HG03196 (cell line): ENCODE measurements at regions not wholly inside any gene's neighbourhood (a gene's known extent, or its start where the extent isn't known, plus 50 kb on each side); places are given as distances from the start of the nearest gene placed in this dataset.
"Not testable (repeated sequence)": the region's sequence is repeated elsewhere in the genome, so short reads cannot be mapped to it uniquely, and the experiment has no call there.

Source experiments
- ATAC-seq: cut with Tn5 transposase; IDR thresholded peaks from one replicate; pipeline ENCODE4 v1.9.1; 2021; ENCODE audit not compliant: unreplicated experiment

GRCh38 chr5:28666110-28666509, 1627.7 kb upstream of the CDH9 start:
- ATAC-seq = no peak

- no peak for ATAC-seq
Measured at GRCh38 chr5:28648108-28648507, 1609.7 kb upstream of the CDH9 start.

- no peak for ATAC-seq
Measured at GRCh38 chr5:28632607-28633006, 1594.2 kb upstream of the CDH9 start.

- ATAC-seq = no peak
Measured at GRCh38 chr5:28603869-28604268, 1565.5 kb upstream of the CDH9 start.

- ATAC-seq = no peak
Measured at GRCh38 chr5:28602429-28602828, 1564.0 kb upstream of the CDH9 start.

- not testable (repeated sequence) for ATAC-seq
Measured at GRCh38 chr5:28596707-28597106, 1558.3 kb upstream of the CDH9 start.

GRCh38 chr5:28580616-28581015, 1542.2 kb upstream of the CDH9 start:
- ATAC-seq = no peak

- no peak for ATAC-seq
Measured at GRCh38 chr5:28576022-28576421, 1537.6 kb upstream of the CDH9 start.

- ATAC-seq = no peak
Measured at GRCh38 chr5:28575368-28575767, 1537.0 kb upstream of the CDH9 start.

GRCh38 chr5:28574606-28575005, 1536.2 kb upstream of the CDH9 start:
- no peak for ATAC-seq

- ATAC-seq = no peak
Measured at GRCh38 chr5:28567048-28567447, 1528.7 kb upstream of the CDH9 start.

GRCh38 chr5:28561522-28561921, 1523.1 kb upstream of the CDH9 start:
- no peak for ATAC-seq

GRCh38 chr5:28558196-28558595, 1519.8 kb upstream of the CDH9 start:
- ATAC-seq = no peak

GRCh38 chr5:28557114-28557513, 1518.7 kb upstream of the CDH9 start:
- no peak for ATAC-seq

- no peak for ATAC-seq
Measured at GRCh38 chr5:28549588-28549987, 1511.2 kb upstream of the CDH9 start.

- ATAC-seq = no peak
Measured at GRCh38 chr5:28548856-28549255, 1510.5 kb upstream of the CDH9 start.

GRCh38 chr5:28544501-28544900, 1506.1 kb upstream of the CDH9 start:
- ATAC-seq = no peak

- no peak for ATAC-seq
Measured at GRCh38 chr5:28543473-28544098, 1505.2 kb upstream of the CDH9 start.

GRCh38 chr5:28542987-28543386, 1504.6 kb upstream of the CDH9 start:
- no peak for ATAC-seq

GRCh38 chr5:28523888-28524635, 1485.7 kb upstream of the CDH9 start:
- ATAC-seq = no peak

GRCh38 chr5:28523416-28523815, 1485.0 kb upstream of the CDH9 start:
- no peak for ATAC-seq

- no peak for ATAC-seq
Measured at GRCh38 chr5:28517691-28518090, 1479.3 kb upstream of the CDH9 start.

GRCh38 chr5:28516722-28517121, 1478.3 kb upstream of the CDH9 start:
- ATAC-seq = no peak
